Amniotic stem cell (primary cell): ENCODE measurements at regions not wholly inside any gene's neighbourhood (a gene's known extent, or its start where the extent isn't known, plus 50 kb on each side); places are given as distances from the start of the nearest gene placed in this dataset.

Experiments
- DNase-seq: peaks from one replicate; lab custom pipeline; 2025; lab: John Stamatoyannopoulos, UW

- no peak for DNase-seq
Measured at GRCh38 chr1:83813576-83813975, 185.4 kb downstream of the TTLL7 start.

GRCh38 chr1:83810144-83810543, 188.8 kb downstream of the TTLL7 start:
- no peak for DNase-seq

- no peak for DNase-seq
Measured at GRCh38 chr1:83808536-83808935, 190.4 kb downstream of the TTLL7 start.

GRCh38 chr1:83807821-83808220, 191.1 kb downstream of the TTLL7 start:
- no peak for DNase-seq

- no peak for DNase-seq
Measured at GRCh38 chr1:83807231-83807630, 191.7 kb downstream of the TTLL7 start.

GRCh38 chr1:83805921-83806320, 193.0 kb downstream of the TTLL7 start:
- no peak for DNase-seq

GRCh38 chr1:83802460-83803152, 196.3 kb downstream of the TTLL7 start:
- no peak for DNase-seq

- no peak for DNase-seq
Measured at GRCh38 chr1:83802023-83802422, 196.9 kb downstream of the TTLL7 start.

GRCh38 chr1:83800066-83800465, 198.9 kb downstream of the TTLL7 start:
- no peak for DNase-seq

GRCh38 chr1:83799594-83799993, 199.3 kb downstream of the TTLL7 start:
- DNase-seq: no peak

- no peak for DNase-seq
Measured at GRCh38 chr1:83798965-83799364, 200.0 kb downstream of the TTLL7 start.

GRCh38 chr1:83796409-83796808, 202.5 kb downstream of the TTLL7 start:
- no peak for DNase-seq

GRCh38 chr1:83794384-83794783, 204.5 kb downstream of the TTLL7 start:
- DNase-seq: no peak

GRCh38 chr1:83791821-83792437, 207.0 kb downstream of the TTLL7 start:
- peak; percentile 65 for DNase-seq

- no peak for DNase-seq
Measured at GRCh38 chr1:83790446-83790845, 208.5 kb downstream of the TTLL7 start.

- DNase-seq: no peak
Measured at GRCh38 chr1:83787246-83787998, 211.5 kb downstream of the TTLL7 start.

GRCh38 chr1:83781667-83782066, 217.3 kb downstream of the TTLL7 start:
- DNase-seq: no peak

- no peak for DNase-seq
Measured at GRCh38 chr1:83779565-83779964, 219.4 kb downstream of the TTLL7 start.

GRCh38 chr1:83777758-83778101, 221.2 kb downstream of the TTLL7 start:
- DNase-seq: no peak

- no peak for DNase-seq
Measured at GRCh38 chr1:83776913-83777757, 221.8 kb downstream of the TTLL7 start.

GRCh38 chr1:83775977-83776603, 222.8 kb downstream of the TTLL7 start:
- DNase-seq: no peak

- DNase-seq: no peak
Measured at GRCh38 chr1:83773059-83773458, 225.9 kb downstream of the TTLL7 start.
